ENCODE measurements at regions not wholly inside any gene's neighbourhood (a gene's known extent, or its start where the extent isn't known, plus 50 kb on each side); places are given as distances from the start of the nearest gene placed in this dataset.
A peak's percentile ranks its signal among the peaks of the same experiment; 100 is the strongest.

- H3K4me1 Mint-ChIP-seq: no peaks in the 10 kb centered on the region
- H3K36me3 Mint-ChIP-seq: no peaks in the 10 kb centered on the region
- H3K4me3 Mint-ChIP-seq: no peak overlapping the region
- H3K27me3 Mint-ChIP-seq: peaks cover 13% of the 10 kb centered on the region
- no peak for ATAC-seq (ENCODE audit: low read depth)
- H3K9me3 Mint-ChIP-seq: no peaks in the 10 kb centered on the region
- H3K27ac Mint-ChIP-seq: no peak overlapping the region
- DNase-seq (ENCODE audit: low spot score in 2 of 2): peak in 1 of 2 donors; percentile 2
These were observed 309.1 kb downstream of the MATN1 start for GRCh38 chr1:30414086-30414850.

DNA sequence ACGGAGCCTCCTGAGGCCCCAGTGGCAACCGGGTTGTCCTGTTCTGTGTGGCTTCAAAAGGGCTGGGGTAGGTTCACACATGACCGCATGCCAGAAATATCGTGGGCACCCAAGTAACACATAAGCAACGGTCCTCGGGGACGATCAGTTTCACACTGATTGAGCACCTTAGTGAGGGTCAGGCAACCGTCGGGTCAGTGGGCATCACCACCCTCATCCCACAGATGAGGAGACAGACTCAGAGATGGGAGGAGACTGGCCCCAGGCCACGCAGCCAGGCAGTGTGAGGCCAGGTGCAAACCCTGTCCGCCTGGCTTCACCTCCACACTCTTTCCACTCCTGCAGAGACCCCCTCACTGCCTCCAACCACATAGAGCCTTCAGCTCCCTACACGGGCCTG lies 309.8 kb downstream of the MATN1 start:
- Mint-ChIP-seq H3K36me3 (no peaks in the 10 kb centered on the region), H3K4me1 (no peaks in the 10 kb centered on the region), H3K4me3 (no peak overlapping the region), H3K27ac (no peak overlapping the region), H3K27me3 (peaks cover 17% of the 10 kb centered on the region), H3K9me3 (no peaks in the 10 kb centered on the region)
- no peak for ATAC-seq (ENCODE audit: low read depth)
- DNase-seq (ENCODE audit: low spot score in 2 of 2): peak in 1 of 2 donors; percentile 2

GRCh38 chr1:30413111-30413440 lies 310.3 kb downstream of the MATN1 start:
- Mint-ChIP-seq H3K36me3 (no peaks in the 10 kb centered on the region), H3K27me3 (peaks cover 17% of the 10 kb centered on the region), H3K27ac (no peak overlapping the region), H3K4me3 (no peak overlapping the region), H3K9me3 (no peaks in the 10 kb centered on the region), H3K4me1 (no peaks in the 10 kb centered on the region)
- ATAC-seq (ENCODE audit: low read depth) (no peak), DNase-seq (ENCODE audit: low spot score in 2 of 2) (peak in 1 of 2 donors; percentile 2)

DNA sequence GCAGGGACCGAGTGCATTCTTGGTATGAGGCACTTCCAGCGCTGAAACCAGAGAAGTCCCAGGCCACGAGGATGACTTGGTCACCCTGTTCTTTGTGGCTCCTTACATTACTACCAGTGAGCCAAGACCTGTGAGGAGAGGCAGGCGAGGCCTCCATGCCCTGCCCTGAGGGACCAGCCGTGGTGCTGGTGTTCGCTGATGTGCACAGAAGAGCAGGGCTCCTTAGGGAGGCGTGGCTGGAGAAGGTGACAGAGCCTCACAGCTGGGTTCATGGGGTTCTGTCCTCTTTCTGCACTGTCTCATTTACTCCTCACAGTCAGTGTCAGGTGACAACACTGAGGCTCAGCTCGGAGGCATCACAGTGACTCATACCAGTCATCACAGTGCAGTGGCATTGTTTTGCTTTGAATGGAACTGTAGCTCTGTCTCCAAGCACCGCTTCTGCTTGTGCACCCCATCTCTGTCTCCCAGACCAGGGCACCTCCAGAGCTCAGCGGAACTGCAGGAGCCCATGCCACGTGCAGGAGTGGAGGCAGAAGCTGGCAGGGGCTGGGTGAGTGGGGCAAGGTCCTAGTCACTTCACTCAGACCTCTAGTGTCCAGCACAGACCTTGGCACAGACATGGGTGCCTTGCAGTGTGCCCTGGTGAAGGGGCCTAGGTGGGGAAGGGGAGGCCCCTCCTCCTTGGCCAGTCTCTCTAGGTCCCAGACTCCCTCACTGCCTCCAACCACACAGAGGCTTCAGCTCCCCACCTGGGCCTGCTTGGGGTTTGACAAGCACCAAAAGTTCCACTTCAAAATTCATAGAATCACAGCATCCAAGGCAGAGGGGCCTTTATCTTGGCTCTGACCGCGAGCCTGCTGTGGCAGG lies 310.9 kb downstream of the MATN1 start:
- Mint-ChIP-seq H3K36me3 (no peaks in the 10 kb centered on the region), H3K27ac (no peak overlapping the region), H3K4me1 (no peaks in the 10 kb centered on the region), H3K4me3 (no peak overlapping the region), H3K9me3 (no peaks in the 10 kb centered on the region), H3K27me3 (peaks cover 16% of the 10 kb centered on the region)
- ATAC-seq (ENCODE audit: low read depth) (no peak), DNase-seq (ENCODE audit: low spot score in 2 of 2) (peak in 1 of 2 donors; percentile 8)

DNA sequence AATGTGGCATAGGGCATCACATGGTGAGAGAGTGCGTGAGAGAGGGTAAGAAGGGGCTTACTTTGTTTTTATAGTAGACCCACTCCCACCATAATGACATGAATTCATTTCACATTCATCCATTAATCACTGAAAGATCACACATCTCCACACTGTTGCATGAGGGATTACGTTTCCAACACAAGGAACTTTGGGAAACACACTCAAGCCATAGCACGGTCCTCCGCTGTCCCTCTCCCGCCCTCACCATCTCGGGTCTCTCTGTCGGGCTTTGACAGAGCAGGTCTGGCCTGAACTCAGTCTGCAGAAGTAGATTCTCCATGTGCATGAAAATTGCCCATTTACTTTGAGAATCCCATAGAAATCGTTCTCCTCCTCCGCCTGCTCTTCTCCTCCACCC lies 312.2 kb downstream of the MATN1 start:
- DNase-seq (ENCODE audit: low spot score in 2 of 2) (no peak), ATAC-seq (ENCODE audit: low read depth) (no peak)
- Mint-ChIP-seq H3K36me3 (no peaks in the 10 kb centered on the region), H3K27me3 (peaks cover 19% of the 10 kb centered on the region), H3K27ac (no peak overlapping the region), H3K4me3 (no peak overlapping the region), H3K4me1 (no peaks in the 10 kb centered on the region), H3K9me3 (no peaks in the 10 kb centered on the region)

DNA sequence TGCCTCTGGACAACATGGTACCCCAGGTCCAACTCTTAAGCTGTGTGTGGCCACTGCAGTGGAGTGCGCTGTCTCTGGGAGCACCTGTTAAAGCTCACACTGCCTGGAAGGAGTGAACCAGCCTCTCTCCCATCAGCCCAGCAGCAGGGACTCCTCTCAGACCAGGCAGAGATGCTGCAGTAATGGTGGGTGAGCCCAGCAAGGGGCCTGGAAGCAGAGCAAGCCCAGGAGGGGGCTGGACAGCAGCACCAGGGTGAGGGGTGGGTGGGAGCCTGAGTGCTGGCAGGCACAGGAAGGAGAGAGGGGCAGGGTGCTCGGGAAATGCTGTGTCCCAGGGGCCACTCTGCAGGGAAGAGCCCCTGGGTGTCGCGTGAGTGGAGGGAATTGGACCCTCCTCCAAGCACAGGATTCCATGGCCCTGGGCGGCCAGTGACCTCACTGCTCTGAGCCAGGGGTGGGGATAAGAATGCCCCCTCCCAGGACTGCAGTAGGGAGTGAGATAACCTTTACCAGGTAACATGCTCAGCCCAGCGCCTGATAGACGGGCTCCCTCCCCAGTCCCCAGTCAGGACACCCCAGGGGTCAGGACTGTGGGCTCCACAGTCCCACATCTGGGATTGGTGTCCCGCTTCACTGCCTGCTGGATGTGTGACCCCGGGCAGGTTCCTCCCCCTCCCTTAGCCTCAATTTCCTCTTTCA lies 313.1 kb downstream of the MATN1 start:
- no peak for ATAC-seq (ENCODE audit: low read depth)
- DNase-seq (ENCODE audit: low spot score in 2 of 2): peak in 1 of 2 donors; percentile 6
- Mint-ChIP-seq H3K27me3 (peaks cover 19% of the 10 kb centered on the region), H3K4me3 (no peak overlapping the region), H3K36me3 (no peaks in the 10 kb centered on the region), H3K27ac (no peak overlapping the region), H3K4me1 (no peaks in the 10 kb centered on the region), H3K9me3 (no peaks in the 10 kb centered on the region)

DNA sequence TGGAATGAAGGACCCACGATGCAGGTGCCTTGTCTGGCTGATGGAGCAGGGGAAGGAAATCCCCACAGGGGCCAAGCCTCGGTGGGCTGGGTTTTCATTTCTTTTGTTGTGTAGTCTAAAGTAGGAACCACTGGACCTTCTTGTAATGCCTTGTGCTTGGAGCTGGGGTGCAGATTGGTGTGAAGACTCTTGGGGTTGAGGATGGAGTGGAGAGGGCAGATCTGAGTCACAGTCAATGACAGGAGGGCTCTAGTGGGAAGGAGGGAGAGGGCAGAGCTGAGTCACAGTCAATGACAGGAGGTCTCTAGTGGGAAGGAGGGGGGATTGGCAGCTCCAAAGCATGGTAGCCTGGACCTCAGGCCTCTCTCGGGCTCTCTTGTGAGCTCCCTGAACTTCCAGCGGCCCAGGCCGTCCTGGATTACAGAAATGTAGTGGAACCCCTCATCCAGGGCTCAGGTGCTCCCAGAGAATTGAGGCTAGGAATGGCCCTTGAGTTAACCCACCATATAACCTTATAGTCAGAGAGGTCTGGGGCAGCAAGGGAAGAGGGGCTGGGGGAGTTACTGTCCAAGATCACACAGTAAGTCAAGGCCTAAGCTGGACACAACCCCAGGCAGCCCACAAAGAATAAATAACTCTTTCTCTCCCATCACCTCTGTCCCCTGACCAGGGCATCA lies 313.8 kb downstream of the MATN1 start:
- Mint-ChIP-seq H3K27ac (no peak overlapping the region), H3K36me3 (no peaks in the 10 kb centered on the region), H3K4me3 (no peak overlapping the region), H3K9me3 (no peaks in the 10 kb centered on the region), H3K27me3 (peaks cover 16% of the 10 kb centered on the region), H3K4me1 (no peaks in the 10 kb centered on the region)
- peak in 1 of 2 donors; percentile 4 for DNase-seq (ENCODE audit: low spot score in 2 of 2)
- ATAC-seq (ENCODE audit: low read depth): no peak

DNA sequence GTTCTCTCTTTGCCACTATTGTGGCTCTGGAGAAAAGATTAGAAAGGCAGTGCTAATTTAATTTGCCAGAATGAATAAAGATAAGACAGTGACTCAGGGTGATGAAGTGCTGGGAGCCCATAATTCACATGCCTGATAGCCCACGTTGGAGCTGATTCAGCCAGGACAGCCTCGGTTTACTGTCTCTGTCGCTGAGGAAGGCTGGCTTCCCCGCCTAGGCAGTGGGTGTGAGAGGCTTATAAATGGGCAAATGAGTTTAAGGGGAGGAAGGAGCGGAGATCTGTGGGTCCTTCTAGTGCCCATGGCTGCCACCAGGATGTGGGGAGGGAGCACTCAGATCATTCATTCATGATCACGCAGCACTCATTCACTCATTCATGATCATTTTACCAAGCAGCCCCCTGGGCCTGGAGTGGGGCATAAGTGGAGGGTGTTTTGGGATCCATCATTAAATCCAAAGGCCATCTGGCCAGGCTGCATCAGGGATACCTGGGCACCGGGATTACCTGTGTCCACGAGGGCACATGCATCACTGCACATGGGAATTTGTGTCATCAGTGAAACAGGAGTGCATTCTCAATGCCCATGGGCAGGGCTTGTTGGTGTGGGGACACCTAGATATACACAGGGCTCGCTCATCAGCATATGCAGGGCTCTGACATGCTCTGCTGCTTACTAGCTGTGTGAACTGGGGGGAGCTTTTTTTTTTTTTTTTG lies 315.4 kb downstream of the MATN1 start:
- Mint-ChIP-seq H3K4me1 (no peaks in the 10 kb centered on the region), H3K36me3 (no peaks in the 10 kb centered on the region), H3K9me3 (no peaks in the 10 kb centered on the region), H3K4me3 (no peak overlapping the region), H3K27ac (no peak overlapping the region), H3K27me3 (peaks cover 13% of the 10 kb centered on the region)
- no peak for DNase-seq (ENCODE audit: low spot score in 2 of 2)
- ATAC-seq (ENCODE audit: low read depth): no peak

GRCh38 chr1:30406996-30407864 lies 316.2 kb downstream of the MATN1 start:
- ATAC-seq (ENCODE audit: low read depth) (no peak), DNase-seq (ENCODE audit: low spot score in 2 of 2) (no peak)
- H3K27ac Mint-ChIP-seq: no peak overlapping the region
- no peak overlapping the region for H3K4me3 Mint-ChIP-seq
- peaks cover 15% of the 10 kb centered on the region for H3K27me3 Mint-ChIP-seq
- no peaks in the 10 kb centered on the region for H3K36me3 Mint-ChIP-seq
- no peaks in the 10 kb centered on the region for H3K4me1 Mint-ChIP-seq
- H3K9me3 Mint-ChIP-seq: no peaks in the 10 kb centered on the region

DNA sequence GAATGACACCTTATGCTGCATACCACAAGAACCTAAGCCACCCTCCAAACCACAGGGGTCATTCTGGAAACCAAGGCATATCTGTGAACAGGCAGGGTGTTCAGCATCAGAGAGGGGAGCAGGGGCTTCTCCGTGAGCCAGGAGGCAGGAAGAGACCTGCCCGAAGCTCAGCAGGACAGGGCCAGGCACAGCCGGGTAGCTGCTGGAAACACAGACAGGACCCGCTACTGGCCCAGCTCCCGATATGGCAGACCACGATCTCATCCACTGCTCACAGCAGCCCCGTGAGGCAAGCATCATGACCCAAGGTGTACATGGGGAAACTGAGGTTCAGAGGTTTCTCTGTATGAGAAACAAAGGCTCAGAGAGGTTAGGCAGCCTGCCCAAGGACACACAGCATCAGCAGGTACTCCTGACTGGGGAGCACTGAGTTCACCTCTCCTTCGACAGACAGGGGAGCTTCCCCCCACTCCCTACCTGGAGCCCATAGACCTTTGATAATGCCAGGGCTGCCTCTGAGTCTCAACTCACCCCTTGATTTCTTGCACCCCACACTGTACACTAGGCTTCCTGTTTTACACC lies 317.7 kb downstream of the MATN1 start:
- H3K27me3 Mint-ChIP-seq: peaks cover 12% of the 10 kb centered on the region
- H3K4me3 Mint-ChIP-seq: no peak overlapping the region
- H3K36me3 Mint-ChIP-seq: no peaks in the 10 kb centered on the region
- no peaks in the 10 kb centered on the region for H3K4me1 Mint-ChIP-seq
- ATAC-seq (ENCODE audit: low read depth): no peak
- DNase-seq (ENCODE audit: low spot score in 2 of 2): no peak
- H3K9me3 Mint-ChIP-seq: no peaks in the 10 kb centered on the region
- H3K27ac Mint-ChIP-seq: no peak overlapping the region

GRCh38 chr1:30405081-30405480 lies 318.3 kb downstream of the MATN1 start:
- Mint-ChIP-seq H3K4me3 (no peak overlapping the region), H3K9me3 (no peaks in the 10 kb centered on the region), H3K4me1 (no peaks in the 10 kb centered on the region), H3K27me3 (peaks cover 12% of the 10 kb centered on the region), H3K27ac (no peak overlapping the region), H3K36me3 (no peaks in the 10 kb centered on the region)
- no peak for DNase-seq (ENCODE audit: low spot score in 2 of 2)
- no peak for ATAC-seq (ENCODE audit: low read depth)

- Mint-ChIP-seq H3K4me1 (no peaks in the 10 kb centered on the region), H3K27ac (no peak overlapping the region), H3K27me3 (peaks cover 12% of the 10 kb centered on the region), H3K9me3 (no peaks in the 10 kb centered on the region), H3K4me3 (no peak overlapping the region), H3K36me3 (no peaks in the 10 kb centered on the region)
- ATAC-seq (ENCODE audit: low read depth) (no peak), DNase-seq (ENCODE audit: low spot score in 2 of 2) (no peak)
These were observed 319.0 kb downstream of the MATN1 start for GRCh38 chr1:30404341-30404740.

Data from memory B cell (primary cell).